Hypothalamus (tissue), 51 donors: ENCODE measurements at regions not wholly inside any gene's neighbourhood (a gene's known extent, or its start where the extent isn't known, plus 50 kb on each side); places are given as distances from the start of the nearest gene placed in this dataset.
"Not testable (repeated sequence)": the region's sequence is repeated elsewhere in the genome, so short reads cannot be mapped to it uniquely, and the experiment has no call there.

Experiments used
- DNase-seq, 51 donors: peaks; one replicate each; lab custom pipeline; 2025; lab: John Stamatoyannopoulos, UW

DNA sequence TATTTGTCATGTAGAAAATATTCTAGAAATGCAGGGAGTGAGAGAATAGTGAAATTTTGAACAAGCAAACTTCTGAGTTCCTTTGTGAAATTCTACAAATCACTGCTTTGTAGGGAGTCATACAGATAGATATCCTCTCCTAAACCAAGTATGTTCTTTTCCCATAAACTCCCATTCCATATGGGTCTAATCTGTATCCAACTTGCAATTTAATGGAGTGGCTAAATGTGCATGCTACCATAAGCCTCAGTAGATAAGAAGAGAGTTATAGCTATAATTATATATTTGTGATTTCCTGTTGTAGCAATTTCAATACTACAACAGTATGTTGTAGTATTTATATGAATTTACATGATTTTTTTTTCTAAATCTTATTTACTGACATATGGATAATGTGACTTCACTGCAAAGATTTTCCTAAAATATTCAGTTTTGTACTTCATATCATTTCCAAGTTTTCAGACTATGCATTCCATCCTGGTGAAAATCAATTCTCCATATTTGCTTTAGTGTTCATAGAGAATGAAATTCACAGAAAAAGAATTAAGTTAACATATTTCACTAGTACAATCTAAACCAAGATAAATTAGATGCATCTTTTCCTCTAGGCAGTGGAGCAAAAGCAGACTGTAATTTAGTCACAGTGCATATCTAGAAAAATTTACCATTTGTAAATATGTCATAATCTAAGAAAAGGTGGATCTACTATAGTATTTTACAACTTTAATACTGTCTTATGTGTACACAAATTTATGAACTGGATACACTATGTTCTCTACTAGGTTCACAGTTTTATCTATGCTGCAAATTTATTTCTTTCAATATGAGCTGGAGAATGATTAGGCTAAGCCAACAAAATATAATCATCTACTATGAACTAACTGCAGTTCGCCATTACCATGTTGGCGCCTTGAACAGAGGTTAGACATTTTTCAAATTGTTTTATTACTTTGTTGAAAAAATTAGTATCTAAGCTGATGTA lies 372.9 kb upstream of the NDST3 start:
- no peak for DNase-seq

DNA sequence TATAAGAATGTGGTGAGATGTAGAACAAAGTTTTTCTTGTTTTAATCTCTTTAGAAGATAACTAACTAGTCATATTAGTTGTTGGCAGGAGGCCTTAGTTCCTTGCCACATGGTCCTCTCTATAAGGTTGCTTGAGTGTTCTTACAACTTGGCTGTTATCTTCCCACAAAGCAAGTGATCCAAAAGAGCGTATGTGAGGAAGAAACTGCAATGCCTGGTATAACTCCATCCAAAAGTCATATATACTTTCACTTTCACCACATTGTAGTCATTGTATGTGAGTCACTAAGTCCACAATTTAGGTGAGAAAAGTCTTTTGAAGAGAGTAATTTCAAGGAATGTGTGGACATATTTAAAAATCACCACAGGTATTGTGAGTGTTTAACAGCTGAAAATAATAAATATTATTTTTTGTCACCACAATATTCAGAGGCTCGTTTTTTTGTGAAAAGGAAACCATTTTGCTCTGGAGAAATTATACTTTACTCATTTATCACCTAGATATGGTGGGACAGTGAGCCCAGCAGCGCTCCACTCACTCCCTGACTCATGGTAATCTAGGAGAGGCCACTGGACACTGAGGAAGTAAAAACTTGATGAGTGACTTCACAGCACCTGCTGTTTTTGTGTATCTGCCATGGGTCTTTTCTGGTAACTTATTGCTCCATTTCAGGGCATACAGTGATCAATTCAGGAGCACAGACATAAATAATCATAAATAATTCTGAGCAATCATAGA lies 369.4 kb upstream of the NDST3 start:
- no peak for DNase-seq

DNA sequence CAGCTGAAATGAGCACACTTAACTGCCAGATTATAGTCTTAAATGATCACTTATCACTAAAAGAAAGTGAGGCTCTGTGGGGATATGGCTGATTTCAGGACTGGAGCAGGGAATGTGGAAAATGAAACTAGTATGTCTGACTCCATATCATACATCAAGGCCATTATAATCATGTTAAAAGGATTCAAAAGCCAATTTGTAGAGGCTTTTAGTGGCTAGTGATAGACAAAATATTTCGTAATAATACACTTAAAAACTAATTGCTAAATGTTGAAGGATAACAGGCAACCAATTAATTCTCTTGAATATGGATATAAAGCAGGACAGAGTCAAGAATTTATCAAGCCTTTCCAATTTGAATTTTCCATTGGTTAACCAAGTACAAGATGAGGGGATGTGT lies 358.1 kb upstream of the NDST3 start:
- DNase-seq, result no peak

DNA sequence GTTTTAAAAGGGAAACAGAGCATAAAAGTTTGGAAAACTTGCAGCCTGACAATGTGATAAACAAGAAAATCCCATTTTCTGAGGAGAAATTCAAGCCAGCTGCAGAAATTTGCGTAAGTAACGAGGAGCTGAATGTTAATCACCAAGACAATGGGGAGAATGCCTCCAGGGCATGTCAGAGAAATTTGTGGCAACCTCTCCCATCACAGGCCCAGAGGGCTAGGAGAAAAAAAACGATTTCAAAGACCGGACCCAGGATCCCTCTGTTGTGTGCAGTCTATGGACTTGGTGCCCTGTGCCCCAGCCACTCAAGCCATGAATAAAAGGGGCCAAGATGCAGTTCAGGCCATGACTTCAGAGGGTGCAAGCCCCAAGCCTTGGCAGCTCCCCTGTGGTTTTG lies 355.4 kb upstream of the NDST3 start:
- DNase-seq, result no peak

DNA sequence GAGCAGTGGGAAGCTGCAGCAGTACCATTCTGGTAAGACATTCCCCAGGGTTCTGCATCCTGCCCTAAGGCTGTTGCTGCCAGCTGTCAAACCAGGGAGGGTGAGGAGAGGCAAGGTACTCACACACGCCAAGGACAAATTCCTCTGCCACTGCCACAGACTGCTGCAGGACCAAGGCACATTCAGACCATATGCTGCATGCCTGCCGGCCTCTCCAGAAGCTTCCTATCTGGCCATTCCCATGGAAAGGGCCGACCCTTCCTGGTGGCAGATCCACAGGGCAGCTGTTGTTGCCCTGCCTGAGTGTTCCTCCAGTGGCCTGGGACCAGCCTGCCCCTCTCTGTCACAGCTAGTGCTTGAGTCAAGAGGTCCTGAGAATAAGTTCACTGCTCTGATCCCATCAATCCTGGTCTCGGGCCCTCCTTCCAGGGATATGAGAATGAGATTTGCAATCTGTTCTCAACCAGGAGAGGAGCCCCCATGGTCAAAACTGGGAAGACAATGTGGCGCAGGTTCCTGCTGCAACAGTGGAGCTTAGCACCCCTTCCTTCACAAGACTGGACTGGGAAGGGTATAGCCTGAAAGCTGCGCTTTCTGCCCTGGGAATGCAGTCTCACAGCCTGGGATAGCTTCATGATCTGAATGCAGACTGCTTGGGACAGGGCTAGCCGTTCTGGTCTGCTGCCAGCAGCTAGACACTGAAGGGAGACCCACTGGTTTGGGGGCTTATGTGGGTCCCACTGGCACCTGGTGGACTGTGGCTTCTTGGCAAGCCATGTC lies 342.5 kb upstream of the NDST3 start:
- no peak for DNase-seq

DNA sequence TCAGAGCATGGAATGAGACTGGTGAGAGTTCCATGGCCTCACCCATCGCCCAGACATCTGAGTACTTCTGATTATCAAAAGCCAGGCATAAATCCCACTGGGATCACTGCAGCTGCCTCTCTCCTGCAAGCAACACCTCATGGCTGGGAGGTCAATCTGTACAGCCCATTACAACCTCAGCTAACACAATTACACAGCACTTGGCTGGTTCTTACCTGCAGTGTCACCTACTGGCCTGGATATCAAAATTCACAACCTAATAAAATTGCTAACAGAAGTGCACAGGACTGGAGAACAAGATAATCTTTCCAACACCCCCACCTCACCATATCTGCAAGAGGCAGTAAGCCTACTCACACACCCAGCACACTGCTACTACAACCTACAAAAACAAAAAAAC lies 341.7 kb upstream of the NDST3 start:
- DNase-seq, result no peak

DNA sequence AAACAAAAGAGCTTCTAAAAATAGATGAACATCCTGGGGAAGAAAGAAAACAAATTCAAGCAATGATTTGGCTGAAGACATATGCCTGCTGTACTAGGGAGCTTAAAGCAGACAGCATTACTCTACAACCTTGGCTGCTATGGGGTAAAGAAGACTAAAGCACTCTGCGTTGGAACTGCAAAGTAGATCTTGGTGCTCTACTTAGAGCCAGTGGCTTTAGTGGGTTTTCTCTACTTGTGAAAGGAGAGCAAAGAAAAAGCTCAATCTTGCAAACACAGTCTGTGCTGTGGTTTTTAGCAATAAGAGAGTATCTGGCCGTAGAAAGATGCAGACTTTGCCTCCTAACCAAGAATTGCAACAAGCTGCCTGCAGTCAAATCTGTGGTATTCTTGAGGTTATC lies 334.7 kb upstream of the NDST3 start:
- peak in 1 of 51 donors; percentile 0 for DNase-seq

DNA sequence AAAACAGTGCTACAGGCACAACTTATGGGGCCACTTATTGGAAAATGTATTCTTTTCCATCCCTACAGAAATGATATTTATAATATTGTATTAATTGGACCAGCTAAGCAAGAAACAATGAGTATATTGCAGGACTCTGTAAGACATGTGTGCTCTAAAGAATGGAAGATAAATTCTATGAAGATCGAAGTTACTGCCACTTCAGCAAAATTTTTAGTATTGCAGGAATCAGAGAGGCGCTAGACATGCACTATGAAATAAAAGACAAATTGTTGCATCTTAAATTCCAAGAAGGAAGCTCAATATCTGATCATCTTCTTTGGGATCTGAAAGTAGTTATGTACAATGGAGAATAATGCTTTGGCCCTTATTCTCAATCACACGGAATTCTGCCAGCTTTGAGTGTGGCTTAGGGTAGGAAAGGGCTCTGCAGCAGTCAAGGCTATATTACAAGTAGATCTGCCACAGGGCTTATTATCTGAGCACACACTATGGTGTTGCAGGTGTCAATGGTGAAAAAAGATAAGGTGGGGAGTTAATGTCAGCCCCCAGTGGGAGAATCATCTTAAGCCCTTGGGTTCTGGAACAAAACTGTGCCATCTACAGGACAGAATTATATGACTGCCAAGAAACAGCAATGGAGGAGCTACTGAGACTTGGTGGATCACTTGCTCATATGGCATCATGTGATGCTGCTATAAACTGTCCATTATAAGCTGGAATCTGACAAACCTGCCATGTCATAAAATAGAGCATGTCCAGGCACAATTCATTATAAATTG lies 334.0 kb upstream of the NDST3 start:
- no peak for DNase-seq

DNA sequence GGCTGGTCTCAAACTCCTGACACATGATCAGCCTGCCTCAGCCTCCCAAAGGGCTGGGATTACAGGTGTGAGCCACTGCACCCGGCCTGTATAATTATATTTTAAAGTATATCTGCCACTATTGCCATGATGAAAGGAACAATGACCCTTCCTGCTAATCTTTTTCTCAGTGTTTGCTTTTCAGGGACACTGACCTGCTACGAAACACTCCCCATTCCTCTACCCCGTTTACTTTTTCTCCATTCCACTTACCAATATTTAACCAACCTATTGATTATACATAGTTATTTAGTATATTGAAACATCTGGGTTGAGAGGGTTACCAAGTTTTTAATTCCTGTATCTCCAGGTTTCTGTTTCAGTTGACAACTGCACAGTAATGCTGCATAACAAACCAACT lies 331.9 kb upstream of the NDST3 start:
- DNase-seq, result no peak

DNA sequence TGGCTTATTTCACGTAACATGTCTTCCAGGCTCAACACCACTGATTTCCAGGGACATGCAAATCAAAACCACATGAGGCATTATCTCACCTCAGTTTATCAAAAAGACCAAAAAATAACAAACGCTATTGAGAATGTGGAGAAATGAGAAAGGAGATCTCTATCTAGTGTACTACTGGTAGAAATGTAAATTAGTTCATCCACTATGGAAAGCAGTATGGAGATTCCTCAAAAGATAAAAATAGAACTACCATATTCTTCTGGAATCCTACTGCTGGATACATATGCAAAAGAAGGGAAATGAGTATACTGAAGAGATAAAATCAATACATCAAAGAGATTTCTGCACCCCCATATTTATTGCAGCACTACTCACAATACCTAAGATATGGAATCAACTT lies 329.6 kb upstream of the NDST3 start:
- no peak for DNase-seq

DNA sequence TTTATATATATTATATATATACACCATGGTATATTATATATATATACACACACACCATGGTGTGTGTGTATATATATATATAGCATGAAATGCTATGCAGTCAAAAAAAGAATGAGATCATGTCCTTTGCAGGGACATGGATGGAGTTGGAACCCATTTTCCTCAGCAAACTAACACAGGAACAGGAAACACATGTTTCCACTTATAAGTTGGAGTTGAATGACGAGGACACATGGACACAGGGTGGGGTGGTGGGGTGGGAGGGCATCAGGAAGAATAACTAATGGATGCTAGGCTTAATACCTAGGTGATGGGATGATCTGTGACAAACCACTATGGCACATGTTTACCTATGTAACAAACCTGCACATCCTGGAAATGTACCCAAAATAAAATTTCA lies 293.6 kb upstream of the NDST3 start:
- no peak for DNase-seq

DNA sequence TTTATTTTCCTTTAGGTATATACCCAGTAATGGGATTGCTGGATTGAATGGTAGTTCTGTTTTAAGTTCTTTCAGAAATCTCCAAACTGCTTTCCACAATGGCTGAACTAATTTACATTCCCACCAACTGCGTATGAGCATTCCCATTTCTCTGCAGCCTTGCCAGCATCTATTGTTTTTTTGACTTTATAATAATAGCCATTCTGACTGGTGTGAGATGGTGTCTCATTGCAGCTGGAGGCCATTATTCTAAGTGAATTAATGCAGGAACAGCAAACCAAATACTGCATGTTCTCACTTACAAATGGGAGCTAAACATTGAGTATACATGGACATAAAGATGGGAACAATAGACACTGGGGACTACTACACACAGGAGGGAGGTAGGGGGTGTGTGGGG lies 288.9 kb upstream of the NDST3 start:
- not testable (repeated sequence) for DNase-seq

DNA sequence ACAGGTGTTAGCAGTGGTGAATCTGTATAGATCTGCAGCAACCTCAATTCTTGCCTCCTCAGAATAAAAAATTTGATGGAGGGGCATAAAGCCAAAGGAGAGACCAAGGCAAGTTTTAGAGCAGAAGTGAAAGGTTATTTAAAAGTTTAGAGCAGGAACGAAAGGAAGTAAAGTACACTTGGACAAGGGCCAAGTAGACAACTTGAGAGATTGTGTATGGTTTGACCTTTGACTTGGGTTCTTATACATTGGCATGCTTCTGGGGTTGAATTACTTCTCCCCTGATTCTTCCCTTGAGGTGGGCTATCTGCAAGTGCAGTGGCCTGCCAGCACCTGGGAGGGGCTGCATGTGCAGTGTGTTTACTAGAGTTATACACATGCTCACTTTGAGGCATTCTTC lies 278.8 kb upstream of the NDST3 start:
- DNase-seq, result no peak

DNA sequence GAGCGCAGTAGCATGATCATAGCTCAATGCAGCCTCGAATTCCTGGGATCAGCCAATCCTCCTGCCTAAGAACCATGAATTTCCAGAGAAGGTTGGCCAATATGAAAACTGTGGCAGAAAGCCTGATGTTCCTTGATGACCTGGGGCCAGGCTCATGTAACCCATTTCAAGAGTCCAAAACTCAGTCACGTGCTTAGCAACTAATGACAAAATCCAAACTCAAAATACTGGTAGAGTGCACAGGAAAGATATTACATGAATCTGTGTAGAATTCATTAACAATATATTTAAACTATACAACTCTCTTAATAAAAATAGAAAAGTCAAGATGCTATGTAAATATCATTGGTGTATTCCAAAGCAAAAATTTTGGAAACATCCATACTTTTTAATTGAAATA lies 265.7 kb upstream of the NDST3 start:
- no peak for DNase-seq

DNA sequence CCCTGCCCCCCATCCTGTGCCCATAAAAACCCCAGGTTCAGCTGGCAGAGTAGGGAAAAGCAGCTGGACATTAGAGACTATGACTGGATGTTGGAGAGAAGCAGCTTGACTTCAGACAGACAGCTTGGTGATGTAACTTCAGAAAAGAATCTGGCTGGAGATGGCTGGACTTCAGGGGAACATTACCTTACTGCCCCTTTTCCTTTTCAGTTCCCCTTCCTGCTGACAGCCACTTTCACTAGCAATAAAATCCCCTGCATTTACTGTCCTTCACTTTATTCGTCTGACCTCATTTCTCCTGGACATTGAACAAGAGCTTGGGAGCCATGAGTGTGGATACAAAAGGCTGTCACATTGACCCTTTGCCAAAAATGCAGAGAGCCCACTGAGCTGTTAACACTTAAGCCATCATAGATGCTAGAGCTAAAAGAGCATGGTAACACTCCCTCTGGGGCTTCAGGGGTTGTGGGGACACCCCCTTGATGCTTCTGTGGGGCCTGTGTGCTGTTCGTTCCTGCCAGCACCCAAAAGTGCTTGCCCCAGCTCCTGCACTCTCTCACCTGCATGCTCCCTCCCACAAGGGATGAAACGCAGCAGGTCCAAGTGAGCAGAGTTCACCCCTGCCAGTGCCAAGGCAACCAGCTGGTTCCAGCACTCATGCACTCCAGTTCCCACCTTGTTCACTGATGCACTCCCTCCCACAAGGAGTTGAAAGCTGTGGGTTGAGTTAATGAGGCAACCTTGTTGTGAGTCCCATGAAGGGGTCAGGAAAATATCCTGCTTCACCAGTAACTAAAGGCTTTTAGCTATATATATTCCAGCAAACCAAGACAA lies 263.8 kb upstream of the NDST3 start:
- no peak for DNase-seq

DNA sequence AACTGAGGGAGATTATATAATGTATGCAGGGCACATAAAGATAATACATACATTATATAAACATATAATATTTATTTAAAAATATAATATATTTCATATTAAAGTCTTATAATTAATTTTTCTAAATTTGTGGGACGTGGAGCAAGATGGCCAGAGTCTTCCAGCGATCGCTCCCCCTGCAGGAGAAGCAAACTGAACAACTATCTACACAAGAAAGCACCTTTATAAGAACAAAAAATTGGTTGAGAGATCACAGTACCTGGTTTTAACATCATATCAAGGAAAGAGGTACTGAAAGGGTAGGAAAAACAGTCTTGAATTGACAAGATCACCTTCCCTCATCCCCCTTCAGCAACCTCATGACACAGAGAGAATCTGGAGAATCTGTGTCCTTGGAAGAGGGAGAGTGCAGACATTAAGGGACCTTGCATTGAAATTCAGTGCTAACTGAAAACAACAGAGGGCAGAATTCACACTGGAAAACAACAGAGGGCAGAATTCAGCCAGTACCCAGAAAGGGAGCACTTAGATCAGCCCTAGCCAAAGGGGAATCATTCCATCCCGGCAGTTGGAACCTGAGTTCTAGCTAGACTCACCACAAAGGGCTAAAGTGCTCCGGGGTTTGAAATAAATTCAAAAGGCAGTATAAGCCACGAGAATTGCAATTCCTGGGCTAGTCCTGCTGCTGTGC lies 262.5 kb upstream of the NDST3 start:
- DNase-seq, result no peak

DNA sequence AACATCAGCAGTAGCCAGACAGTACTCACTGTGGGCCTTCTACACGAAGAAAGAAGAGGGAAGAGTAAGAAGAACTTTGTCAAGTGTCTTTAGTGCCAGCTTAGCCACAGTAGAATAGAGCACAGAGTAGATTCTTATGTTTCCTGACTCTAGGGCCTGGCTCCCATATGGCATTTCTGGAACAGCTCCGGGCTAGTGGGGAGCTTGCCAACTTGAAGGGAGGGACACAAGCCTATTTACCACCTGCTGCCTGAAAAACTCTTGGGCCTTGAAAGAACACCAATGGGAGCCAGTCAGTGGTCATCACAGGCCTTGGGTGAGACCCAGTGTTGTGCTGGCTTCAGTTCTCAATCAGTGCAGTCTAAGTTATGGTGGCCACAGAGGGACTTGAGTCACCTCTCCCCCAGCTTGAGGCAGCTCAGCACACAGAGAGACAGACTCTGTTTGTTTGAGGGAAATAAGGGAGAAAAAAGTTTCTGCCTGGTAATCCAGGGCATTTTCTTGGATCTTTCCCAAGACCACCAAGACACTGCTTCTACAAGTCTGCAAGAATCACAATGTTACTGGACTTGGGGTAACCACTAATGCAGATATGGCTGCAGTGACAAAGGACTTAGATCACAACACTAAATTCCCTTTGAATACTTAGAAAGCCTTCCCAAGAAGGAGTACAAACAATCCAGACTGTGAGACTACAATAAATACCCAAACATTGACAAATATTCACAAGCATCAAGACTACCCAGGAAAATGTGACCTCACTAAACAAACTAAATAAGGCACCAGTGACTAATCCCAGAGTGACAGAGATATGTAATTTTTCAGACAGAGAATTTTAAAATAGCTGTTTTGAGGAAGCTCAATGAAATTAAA lies 261.0 kb upstream of the NDST3 start:
- no peak for DNase-seq

DNA sequence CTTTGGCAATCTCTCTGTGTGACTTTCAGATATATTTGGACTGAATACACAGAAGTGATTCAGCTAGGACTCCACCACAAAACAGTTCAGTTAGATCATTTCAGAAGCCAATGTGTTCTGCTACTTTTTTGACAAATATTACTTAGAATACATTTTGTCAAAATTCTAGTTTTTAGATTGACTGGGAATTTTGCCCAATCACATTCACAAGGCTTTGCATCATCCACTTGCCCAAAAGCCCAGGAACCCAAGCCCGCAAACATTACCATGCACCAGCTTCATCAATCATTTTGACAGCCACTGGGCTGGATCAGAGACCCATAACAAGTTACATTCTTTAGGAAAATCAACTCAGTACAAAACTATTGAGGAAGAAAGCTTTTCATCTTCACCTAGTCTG lies 256.6 kb upstream of the NDST3 start:
- no peak for DNase-seq
